NCI-H1694 (cell line): ENCODE measurements at regions not wholly inside any gene's neighbourhood (a gene's known extent, or its start where the extent isn't known, plus 50 kb on each side); places are given as distances from the start of the nearest gene placed in this dataset.
"Not testable (repeated sequence)": the region's sequence is repeated elsewhere in the genome, so short reads cannot be mapped to it uniquely, and the experiment has no call there.

Experiments
- DNase-seq: peaks from one replicate; lab custom pipeline; 2025; lab: John Stamatoyannopoulos, UW

- no peak for DNase-seq
These were observed 156.3 kb downstream of the CDRT15L2 start for GRCh38 chr17:20735796-20736195.

DNA sequence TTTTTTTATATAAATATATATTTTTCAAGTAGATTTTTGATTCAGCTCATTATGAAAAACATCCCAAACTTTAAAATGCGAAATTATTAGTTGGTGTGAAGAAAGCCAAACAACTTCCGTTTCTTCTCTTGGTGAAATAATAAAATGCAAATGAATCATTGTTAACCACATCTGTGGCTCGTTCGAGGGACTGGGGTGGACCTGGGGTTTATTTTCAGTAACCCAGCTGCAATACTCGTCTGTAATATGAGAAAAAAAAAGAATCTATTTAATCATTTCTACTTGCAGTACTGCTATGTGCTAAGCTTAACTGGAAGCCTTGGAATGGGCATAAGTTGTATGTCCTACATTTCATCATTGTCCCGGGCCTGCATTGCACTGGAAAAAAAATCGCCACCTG lies 158.1 kb downstream of the CDRT15L2 start:
- DNase-seq, result not testable (repeated sequence)

DNA sequence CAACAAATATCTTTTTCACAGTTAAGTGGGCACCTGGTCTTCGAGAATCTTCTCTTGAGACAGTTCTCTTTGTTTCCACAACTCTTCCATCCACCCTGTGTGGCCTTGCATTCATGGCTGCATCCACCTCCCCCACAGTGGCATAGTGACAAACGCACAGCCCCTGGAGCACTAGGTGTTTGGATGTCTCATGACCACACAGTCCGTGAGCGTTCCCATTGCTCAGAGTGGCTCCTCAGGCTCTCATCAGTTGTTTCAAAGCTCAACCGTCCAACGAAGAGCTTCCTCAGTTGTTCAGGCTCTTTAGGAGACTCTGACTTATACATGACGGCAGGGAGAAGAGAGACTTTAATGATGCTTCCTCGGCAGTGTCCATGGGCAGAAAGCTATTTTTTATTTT lies 191.6 kb downstream of the CDRT15L2 start:
- no peak for DNase-seq

GRCh38 chr17:20774472-20775135 lies 195.1 kb downstream of the CDRT15L2 start:
- DNase-seq, result no peak

DNA sequence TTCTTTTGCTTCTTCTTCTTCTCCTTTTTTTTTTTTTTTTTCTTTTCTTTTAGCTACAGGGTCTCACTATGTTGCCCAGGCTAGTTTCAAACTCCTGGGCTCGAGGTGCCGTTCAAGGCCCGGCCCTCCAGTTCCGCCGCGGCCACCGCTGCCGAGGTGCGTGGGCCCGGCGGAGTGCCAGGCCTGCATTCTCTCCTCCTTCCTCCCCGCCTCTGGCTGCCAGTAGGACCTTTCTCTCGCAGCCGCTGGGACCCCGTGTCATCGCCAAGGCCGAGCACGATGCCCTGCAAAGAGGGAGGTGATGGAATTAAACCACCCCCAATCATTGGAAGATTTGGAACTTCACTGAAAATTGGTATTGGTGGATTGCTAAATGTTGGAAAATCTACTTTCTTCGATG lies 195.8 kb downstream of the CDRT15L2 start:
- DNase-seq, result no peak

DNA sequence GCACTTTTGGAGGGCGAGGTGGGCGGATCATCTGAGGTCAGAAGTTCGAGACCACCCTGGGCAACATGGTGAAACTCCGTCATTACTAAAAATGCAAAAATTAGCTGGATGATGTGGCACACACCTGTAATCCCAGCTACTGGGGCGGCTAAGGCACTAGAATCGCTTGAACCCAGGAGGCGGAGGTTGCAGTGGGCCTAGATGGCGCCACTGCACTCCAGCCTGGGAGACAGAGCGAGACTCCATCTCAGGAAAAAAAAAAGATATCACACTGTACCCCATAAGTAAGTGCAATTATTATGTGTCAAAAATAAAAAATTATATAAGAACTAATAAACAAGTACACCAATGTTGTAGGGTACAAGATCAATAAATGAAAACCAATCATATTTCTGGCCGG lies 200.0 kb downstream of the CDRT15L2 start:
- DNase-seq, result no peak

DNA sequence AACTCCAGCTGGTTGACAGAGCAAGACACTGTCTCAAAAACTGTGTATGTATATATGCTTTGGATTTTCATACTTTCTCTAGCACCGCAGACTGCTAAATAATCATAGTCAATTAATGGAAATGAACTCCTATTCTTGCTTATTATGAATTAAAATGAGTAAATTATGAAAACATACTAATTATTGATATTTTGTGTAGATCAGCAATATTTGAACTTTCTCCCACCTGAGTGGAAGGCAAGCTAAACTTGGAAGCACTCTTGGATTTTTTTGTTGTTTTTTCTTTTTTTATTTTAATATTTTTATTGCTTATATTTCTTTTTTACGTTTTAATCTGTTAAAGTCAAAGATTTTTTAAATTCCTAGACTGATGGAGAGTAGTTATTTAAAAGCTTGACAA lies 201.7 kb downstream of the CDRT15L2 start:
- no peak for DNase-seq

DNA sequence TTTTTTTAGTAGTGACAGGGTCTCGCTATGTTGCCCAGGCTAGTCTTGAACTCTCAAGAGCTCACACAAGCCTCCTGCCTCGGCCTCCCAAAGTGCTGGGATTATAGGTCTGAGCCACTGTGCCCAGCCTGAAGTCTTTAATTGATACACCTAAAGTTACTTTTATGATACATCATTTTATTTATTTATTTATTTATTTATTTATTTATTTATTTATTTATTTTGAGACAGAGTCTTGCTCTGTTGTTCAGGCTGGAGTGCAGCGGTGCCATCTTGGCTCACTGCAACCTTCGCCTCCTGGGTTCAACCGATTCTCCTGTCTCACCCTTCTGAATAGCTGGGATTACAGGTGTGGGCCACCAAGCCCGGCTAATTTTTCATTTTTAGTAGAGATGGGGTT lies 202.3 kb downstream of the CDRT15L2 start:
- not testable (repeated sequence) for DNase-seq

DNA sequence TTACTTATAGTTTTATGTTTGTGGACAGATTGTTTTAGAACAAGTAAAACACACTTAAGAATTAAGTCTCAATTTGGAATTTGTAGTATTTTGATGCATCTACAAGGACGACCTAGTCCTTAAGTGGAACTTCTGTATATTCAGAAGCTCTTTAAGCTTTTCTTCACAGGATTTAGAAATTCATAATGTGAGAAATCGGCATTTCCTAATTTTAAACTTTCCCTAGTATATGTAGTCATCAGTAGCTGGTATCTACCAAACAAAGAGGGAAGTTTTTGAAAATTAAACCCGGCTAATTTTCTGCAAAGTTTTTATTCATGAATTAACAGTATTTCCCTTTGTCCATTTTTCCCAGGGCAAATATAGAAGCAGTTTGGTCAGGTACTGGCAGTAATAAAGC lies 203.6 kb downstream of the CDRT15L2 start:
- no peak for DNase-seq

DNA sequence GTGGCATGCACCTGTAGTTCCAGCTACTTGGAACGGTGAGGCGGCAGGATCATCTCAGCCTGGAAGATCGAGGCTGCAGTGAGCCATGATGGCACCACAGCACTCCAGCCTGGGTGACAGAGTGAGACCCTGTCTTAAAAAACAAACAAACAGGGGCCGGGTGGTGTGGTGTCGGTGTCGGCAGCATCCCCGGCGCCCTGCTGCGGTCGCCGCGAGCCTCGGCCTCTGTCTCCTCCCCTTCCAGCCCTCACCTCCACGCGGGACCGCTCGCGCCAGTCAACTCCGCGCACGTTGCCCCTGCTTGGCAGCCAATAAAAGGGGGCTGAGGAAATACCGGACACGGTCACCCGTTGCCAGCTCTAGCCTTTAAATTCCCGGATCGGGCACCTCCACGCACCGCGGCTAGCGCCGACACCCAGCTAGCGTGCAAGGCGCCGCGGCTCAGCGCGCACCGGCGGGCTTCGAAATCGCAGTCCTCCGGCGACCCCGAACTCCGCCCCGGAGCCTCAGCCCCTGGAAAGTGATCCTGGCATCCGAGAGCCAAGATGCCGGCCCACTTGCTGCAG lies 204.7 kb downstream of the CDRT15L2 start:
- no peak for DNase-seq

DNA sequence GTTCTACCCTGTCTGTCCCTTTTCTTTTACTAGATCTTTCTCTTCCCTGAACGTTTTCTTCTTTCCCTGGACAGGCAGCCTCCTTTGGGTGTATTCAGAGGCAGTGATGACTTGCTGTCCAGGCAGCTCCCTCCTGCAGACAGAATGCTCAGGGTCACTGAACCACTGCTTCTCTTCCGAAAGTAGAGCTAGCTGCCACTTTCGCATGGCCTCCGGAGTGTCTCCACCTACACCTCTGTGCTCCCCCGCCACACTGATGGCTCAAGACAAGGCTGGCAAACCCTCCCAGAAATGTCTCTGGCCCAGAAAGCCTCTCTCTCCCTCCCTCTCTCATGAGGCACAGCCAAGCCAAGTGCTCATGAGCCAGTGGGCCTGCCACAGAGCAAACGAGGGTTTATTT lies 207.8 kb downstream of the CDRT15L2 start:
- no peak for DNase-seq

DNA sequence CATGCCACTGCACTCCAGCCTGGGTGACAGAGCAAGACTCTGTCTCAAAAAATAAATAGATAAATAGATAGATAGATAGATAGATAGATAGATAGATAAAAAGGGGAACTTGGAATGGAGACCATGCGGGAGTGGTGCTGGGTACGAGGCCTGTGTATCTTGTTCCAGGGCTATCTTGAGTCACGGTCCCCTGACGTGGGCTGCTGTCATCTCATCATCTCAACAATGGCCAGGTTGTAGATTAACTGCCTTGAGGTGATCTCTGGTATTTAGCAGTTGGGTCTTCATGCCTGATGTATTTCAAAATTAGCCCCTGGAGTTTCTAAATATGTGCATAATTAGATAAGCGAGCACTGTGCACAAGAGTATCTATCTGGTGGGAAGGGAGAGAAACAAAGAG lies 212.1 kb downstream of the CDRT15L2 start:
- no peak for DNase-seq

GRCh38 chr17:20794532-20794931 lies 215.0 kb downstream of the CDRT15L2 start:
- DNase-seq, result not testable (repeated sequence)

DNA sequence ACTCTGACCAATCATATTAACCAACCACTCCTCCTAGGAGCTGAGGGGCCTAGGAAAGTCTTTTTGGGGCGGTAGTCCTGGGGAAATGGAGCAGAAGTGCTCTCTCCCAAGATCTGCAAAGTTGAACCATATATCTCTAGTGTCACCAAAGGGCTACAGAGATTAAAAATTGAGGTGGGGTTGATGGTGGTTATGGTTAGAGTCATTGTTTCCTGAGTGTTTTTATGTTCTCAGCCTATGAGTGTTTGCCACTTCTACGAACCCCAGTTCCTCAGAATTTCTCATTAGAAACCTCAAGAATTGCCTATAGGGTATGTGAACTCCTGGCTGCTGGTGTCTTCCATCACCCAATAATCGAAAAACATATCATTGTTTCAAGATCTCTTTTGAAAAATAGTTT lies 217.8 kb downstream of the CDRT15L2 start:
- no peak for DNase-seq

DNA sequence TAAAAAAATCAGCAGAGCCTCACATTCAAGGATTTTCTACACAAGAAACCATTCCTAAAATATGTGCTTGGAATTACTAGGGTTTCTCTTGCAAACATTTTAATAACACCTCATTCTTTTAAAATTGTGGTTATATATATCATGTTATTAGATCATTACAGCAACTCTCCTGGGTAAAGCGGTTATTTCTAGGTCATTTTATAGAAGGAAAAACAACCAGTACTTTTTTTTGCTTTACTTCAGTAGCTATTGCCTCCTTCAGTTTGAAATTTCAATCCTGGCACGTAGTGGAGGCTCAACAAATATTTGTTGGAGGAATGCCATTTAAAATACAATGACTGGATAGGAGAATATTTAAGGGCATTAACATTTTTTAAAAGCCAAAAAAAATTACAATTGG lies 220.6 kb downstream of the CDRT15L2 start:
- DNase-seq, result no peak

DNA sequence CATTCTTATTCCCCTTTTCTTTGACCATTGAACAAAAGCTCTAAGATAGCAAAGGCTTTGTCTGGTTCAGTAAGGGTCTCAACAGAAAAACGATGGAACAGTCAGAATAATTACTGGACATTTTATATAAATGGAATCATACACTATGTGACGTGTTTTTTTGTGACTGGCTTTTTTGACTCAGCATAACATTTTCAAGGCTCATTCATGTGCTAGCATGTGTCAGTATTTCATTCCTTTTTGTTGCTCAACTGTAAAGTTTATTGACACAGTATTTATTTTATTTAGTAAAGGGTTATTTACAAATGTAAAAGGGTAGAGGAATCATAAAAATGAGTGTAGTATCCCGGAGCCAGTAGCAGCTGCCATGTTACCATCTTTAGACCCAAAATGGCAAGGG lies 226.2 kb downstream of the CDRT15L2 start:
- no peak for DNase-seq

DNA sequence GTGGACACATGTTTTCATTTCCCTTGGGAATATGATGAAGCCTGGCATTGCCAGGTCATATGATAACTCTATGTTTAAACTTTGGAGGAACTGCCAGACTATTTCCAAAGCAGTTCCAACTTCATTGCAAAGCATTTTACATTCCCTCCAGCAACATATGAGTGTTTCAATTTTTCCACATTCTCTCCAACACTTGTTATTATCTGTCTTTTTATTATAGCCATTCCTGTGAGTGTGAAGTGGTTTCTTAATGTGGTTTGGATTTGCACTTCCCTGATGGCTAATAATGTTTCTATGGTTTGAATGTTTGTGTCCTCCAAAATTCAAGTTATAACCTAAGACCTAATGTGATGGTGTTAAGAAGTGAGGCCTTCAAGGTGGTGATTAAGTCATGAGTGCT lies 228.0 kb downstream of the CDRT15L2 start:
- DNase-seq, result not testable (repeated sequence)

DNA sequence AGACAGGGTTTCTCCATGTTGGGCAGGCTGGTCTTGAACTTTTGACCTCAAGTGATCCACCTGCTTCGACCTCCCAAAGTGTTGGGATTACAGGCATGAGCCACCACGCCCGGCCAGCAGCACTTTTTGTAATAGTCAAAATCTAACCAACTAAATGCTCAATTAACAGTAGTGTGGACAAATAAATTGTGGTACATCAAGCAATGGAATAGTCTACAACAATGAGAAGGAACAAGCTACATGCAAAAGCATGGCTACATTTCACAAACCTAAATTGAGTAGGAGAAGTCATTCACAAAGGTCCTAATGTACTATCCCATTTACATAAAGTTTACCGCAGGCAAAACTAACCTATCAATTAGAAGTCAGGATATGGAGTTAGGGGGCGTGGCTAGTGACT lies 227.4 kb downstream of the USP22 start:
- DNase-seq, result not testable (repeated sequence)

DNA sequence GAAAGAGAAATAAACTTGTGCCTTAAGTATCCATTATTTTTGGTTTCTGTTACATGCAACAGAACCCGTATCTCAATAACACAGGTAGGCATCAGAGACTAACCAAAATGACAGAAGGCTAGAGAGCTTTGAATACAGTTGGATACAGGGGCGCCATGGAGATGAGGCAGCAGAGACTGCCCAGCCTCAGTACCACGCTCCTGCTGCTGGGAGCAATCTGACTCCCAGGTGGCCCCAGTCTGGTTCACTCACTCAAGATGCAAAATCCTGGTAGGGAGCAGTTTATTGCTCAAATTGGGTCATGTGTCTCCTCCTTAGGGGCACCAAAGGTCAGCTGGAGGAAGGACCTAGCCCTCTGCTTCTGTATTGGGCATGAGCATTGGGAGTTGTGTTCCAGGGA lies 218.9 kb downstream of the USP22 start:
- DNase-seq, result no peak

- no peak for DNase-seq
These were observed 217.3 kb downstream of the USP22 start for GRCh38 chr17:20825539-20825938.

- DNase-seq, result not testable (repeated sequence)
These were observed 202.4 kb downstream of the USP22 start for GRCh38 chr17:20840453-20840852.

- not testable (repeated sequence) for DNase-seq
These were observed 201.6 kb downstream of the USP22 start for GRCh38 chr17:20840987-20841865.

DNA sequence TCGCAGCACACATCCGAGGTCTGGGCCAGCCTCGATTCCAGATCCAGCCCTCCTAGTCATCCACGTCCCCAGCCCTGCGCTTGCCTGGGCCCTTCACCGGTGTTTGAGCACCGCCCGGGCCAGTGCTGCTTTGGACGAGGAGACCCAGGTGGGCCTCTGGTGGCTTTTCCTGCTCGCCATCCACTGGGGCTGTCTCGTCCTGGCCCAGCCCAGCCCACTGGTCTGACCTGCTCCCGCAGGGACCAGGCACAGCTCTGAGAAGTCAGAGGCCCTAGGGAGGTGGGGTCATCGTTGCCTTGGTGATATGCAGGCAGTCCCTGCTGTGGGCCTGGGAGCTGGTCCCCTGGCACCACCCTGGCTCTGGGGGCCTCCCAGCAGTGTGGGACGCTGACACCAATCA lies 200.8 kb downstream of the USP22 start:
- DNase-seq, result not testable (repeated sequence)
